ENCODE measurements at regions not wholly inside any gene's neighbourhood (a gene's known extent, or its start where the extent isn't known, plus 50 kb on each side); places are given as distances from the start of the nearest gene placed in this dataset.

GRCh38 chr11:119852741-119853140 lies 123.7 kb upstream of the NECTIN1 start:
- no peak for TF ChIP-seq CTCF (IDR thresholded peaks at IDR 0.05)
- no peak for TF ChIP-seq POLR2A (IDR thresholded peaks at IDR 0.05)
